Mesodermal cell (in vitro differentiated cells): ENCODE measurements at regions not wholly inside any gene's neighbourhood (a gene's known extent, or its start where the extent isn't known, plus 50 kb on each side); places are given as distances from the start of the nearest gene placed in this dataset.

Source experiments
- H3K27ac ChIP-seq: 2 replicates; pipeline ENCODE4 v1.7.0; 2013; ENCODE audit warnings: mild to moderate bottlenecking, low read depth, low read length, moderate library complexity; ENCODE audit not compliant: severe bottlenecking
- H3K36me3 ChIP-seq: 2 replicates; pipeline ENCODE4 v1.7.1; 2013; ENCODE audit warnings: mild to moderate bottlenecking, low read length, moderate library complexity; ENCODE audit not compliant: control insufficient read depth, insufficient read depth
- H3K4me1 ChIP-seq: one replicate; pipeline ENCODE4 v1.7.1; 2013; ENCODE audit warnings: mild to moderate bottlenecking, low read length; ENCODE audit not compliant: insufficient read depth, control insufficient read depth, poor library complexity, severe bottlenecking
- H3K4me3 ChIP-seq: 2 replicates; pipeline ENCODE4 v1.7.0; 2013; ENCODE audit warnings: low read length, control low read depth, mild to moderate bottlenecking; ENCODE audit not compliant: insufficient read depth, poor library complexity, severe bottlenecking; ENCODE audit errors: extremely low read depth
- H3K9me3 ChIP-seq: 2 replicates; pipeline ENCODE4 v1.7.1; 2013; ENCODE audit warnings: mild to moderate bottlenecking, low read length, moderate library complexity; ENCODE audit not compliant: control insufficient read depth
- WGBS, 2 experiments: methylation state at CpG; one replicate each; pipeline ENCODE4 v1.1.5; 2013; ENCODE audit warnings: missing lambda C conversion rate in 2 of 2; ENCODE audit not compliant: insufficient coverage in 2 of 2; 5-methylcytosine and 5-hydroxymethylcytosine counted together

DNA sequence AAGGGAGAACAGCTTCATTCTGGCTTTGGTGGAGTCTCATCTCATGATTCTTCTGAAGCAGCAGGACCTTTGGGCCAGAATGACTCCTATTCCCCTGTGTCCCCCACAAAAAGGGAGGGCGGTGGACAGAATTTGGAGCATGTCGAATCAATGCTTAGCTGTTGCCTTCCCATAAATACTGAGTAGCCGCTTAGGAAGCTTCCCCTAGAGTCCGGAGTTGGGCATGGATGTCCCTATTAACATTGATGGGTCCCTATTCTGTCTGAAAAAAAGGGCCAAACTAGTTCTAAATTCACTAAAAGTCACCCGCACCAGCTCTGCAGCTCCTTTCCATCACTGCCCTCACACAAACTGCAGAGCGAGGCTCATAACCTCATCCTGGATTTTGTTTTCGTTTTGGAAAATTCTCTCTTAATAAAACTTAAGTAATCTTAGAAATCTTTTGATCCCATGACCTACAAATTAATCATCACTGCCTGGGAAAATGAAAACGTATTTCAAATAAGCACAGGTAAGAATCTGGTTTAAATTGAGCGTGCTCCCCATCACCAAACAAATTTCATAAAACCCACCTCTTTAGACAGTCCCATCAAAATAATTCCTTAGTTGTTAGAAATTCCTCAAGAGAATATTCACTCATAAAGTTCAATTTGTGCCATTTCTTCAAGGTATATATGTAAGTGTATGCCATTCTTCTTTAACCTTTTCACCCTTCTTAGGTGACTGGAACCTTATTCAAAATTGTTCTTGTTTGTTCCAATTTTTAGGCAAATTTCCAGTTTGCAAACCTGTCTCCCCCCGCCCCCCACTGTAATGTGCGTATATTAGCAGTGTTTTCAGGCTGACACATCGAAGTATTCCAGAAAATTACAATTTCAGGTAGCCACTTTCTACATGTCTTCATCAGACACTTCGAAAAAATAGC is 53.3 kb upstream of the NKAP start:
- Histone ChIP-seq H3K4me3 (no peak overlapping the region), H3K9me3 (no peaks in the 10 kb centered on the region), H3K27ac (no peak overlapping the region), H3K36me3 (no peaks in the 10 kb centered on the region), H3K4me1 (peaks cover 3% of the 10 kb centered on the region)
- no CpG with 5 or more reads among the region's 13 CpGs for WGBS, 2 experiments

DNA sequence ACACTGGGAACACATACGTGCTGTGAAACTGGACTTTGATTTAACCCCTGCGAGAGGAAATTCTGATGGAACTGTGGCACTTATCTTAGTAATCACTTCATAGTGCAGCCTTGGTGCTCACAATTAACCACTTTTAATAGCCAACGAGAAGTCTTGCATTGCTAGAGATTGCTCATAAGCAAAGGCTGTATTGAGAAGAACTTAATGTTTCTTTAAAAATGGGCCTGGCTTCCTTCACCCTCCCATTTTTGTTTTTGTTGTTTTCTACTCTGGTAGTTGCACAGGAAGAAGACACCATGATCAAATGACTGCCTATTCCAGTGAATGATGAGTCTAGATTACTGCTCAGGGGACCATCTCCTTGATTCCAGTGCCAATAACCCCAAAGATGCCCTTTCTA is 52.5 kb upstream of the NKAP start:
- Histone ChIP-seq H3K4me1 (peaks cover 3% of the 10 kb centered on the region), H3K36me3 (no peaks in the 10 kb centered on the region), H3K9me3 (no peaks in the 10 kb centered on the region), H3K4me3 (no peak overlapping the region), H3K27ac (no peak overlapping the region)
- 0 to 47% methylated on average over 1 to 3 of the region's 3 CpGs for WGBS, 2 experiments
